HepG2 (cell line): ENCODE measurements at regions not wholly inside any gene's neighbourhood (a gene's known extent, or its start where the extent isn't known, plus 50 kb on each side); places are given as distances from the start of the nearest gene placed in this dataset.

ENCODE experiments used
- ATAC-seq: fragments of 200-7000 bp; cut with Tn5 transposase; 3 replicates; pipeline ENCODE4 v1.9.1; 2020; ENCODE audit warnings: mild to moderate bottlenecking, moderate library complexity
- BruUV-seq: library from RNA; stranded (reverse); fragments of 400-500 nt; replicated peaks from 2 replicates; lab custom pipeline; 2021; lab: Mats Ljungman, UMichigan
- CTCF ChIA-PET: fragments of 300-600 bp; formaldehyde crosslinking; extraction: SDS; loops from one replicate; lab custom pipeline; 2021; ENCODE audit warnings: low total read pairs, inconsistent platforms, low intra/inter-chr PET ratio; lab: Yijun Ruan, JAX
- POLR2A ChIA-PET: fragments of 350-600 bp; sonication (Branson Sonifier 250); formaldehyde crosslinking; loops from one replicate; lab custom pipeline; 2020; ENCODE audit warnings: antibody characterized with exemption, inconsistent platforms; lab: Yijun Ruan, JAX
- DNase-seq: peaks from one replicate; pipeline ENCODE4 v3.0.0-alpha.2; 2015; ENCODE audit warnings: low spot score
- FAIRE-seq: peaks from 3 replicates; lab custom pipeline; 2011; peaks lifted over from hg19 to GRCh38; lab: Jason Lieb, UNC
- H2AFZ ChIP-seq: one replicate; pipeline ENCODE4 v1.6.1; 2011; ENCODE audit warnings: low read length, inconsistent platforms
- H3K27ac ChIP-seq: fragments of 300-600 bp; 3 replicates; pipeline ENCODE4 v1.8.0; 2011; ENCODE audit warnings: mixed run types, mild to moderate bottlenecking, mixed read lengths, low read length, inconsistent platforms; ENCODE audit not compliant: insufficient read depth; ENCODE audit errors: extremely low read length
- H3K27me3 ChIP-seq, 2 experiments: fragments of 200-600 bp in 1 of 2; 2 replicates in 1 of 2; 3 replicates in 1 of 2; pipeline versions ENCODE4 v1.6.0 to v1.8.0; 2011; ENCODE audit warnings: low read length in 2 of 2, mild to moderate bottlenecking in 2 of 2, moderate library complexity in 2 of 2, inconsistent platforms in 1 of 2; ENCODE audit not compliant: insufficient read depth in 2 of 2, control insufficient read depth in 1 of 2
- H3K36me3 ChIP-seq, 2 experiments: fragments of 200-600 bp in 1 of 2; replicated peaks in 1 of 2; 2 replicates in 1 of 2; 3 replicates in 1 of 2; pipeline versions ENCODE4 v1.5.1 to v1.8.0; 2011; ENCODE audit warnings: low read length in 2 of 2, inconsistent platforms in 1 of 2; ENCODE audit not compliant: insufficient read depth in 2 of 2, control insufficient read depth in 1 of 2
- H3K4me1 ChIP-seq: 2 replicates; pipeline ENCODE4 v1.5.1; 2012; ENCODE audit warnings: low read length, inconsistent platforms; ENCODE audit not compliant: insufficient read depth
- H3K4me2 ChIP-seq: 2 replicates; pipeline ENCODE4 v1.6.0; 2011; ENCODE audit warnings: low read depth, low read length, inconsistent platforms
- H3K4me3 ChIP-seq, 3 experiments: fragments of 200-600 bp in 1 of 3; sonication (generic), shearing (Covaris generic) in 1 of 3; replicated peaks in 1 of 3; 2 replicates each; pipeline ENCODE4 v1.5.1; 2011 to 2016; ENCODE audit warnings: low read length in 3 of 3, inconsistent platforms in 2 of 3, low read depth in 2 of 3, mild to moderate bottlenecking in 2 of 3, control low read depth in 1 of 3, mixed read lengths in 1 of 3; ENCODE audit not compliant: insufficient read depth in 1 of 3
- H3K79me2 ChIP-seq: one replicate; pipeline ENCODE4 v1.6.1; 2011; ENCODE audit warnings: low read length, inconsistent platforms; ENCODE audit not compliant: insufficient read depth
- H3K9ac ChIP-seq: 2 replicates; pipeline ENCODE4 v1.6.0; 2011; ENCODE audit warnings: mild to moderate bottlenecking, low read depth, low read length, inconsistent platforms; ENCODE audit not compliant: insufficient read depth
- H3K9me3 ChIP-seq: 2 replicates; pipeline ENCODE4 v1.5.1; 2012; ENCODE audit warnings: mild to moderate bottlenecking, low read length
- H4K20me1 ChIP-seq: 2 replicates; pipeline ENCODE4 v1.6.0; 2011; ENCODE audit warnings: inconsistent platforms, mild to moderate bottlenecking, low read length, moderate library complexity; ENCODE audit not compliant: insufficient read depth
- EED ChIP-seq: sonication (generic); formaldehyde crosslinking; IDR thresholded peaks from 2 replicates; pipeline ENCODE4 v1.5.0; 2020; ENCODE audit warnings: mild to moderate bottlenecking, missing genetic modification reagents
- ETV5 ChIP-seq: IDR thresholded peaks from 2 replicates; pipeline ENCODE4 v1.6.1; 2018; ENCODE audit warnings: missing biosample characterization, missing genetic modification reagents, inconsistent platforms, borderline replicate concordance
- HNF4G ChIP-seq, 2 experiments: sonication (generic) in 1 of 2; formaldehyde crosslinking in 1 of 2; IDR thresholded peaks; 2 replicates each; pipeline versions ENCODE4 v1.4.0 to v1.6.1; 2011 to 2020; ENCODE audit warnings: borderline replicate concordance in 2 of 2, low read depth in 2 of 2, mild to moderate bottlenecking in 2 of 2, low read length in 1 of 2, missing genetic modification reagents in 1 of 2, moderate library complexity in 1 of 2
- KDM5B ChIP-seq: sonication (generic); formaldehyde crosslinking; IDR thresholded peaks from 2 replicates; pipeline ENCODE4 v1.4.0; 2020; ENCODE audit warnings: missing genetic modification reagents, mild to moderate bottlenecking, borderline replicate concordance
- KLF9 ChIP-seq: IDR thresholded peaks from 2 replicates; pipeline ENCODE4 v1.6.1; 2016; ENCODE audit warnings: low read depth
- MAFG ChIP-seq: sonication (generic); formaldehyde crosslinking; IDR thresholded peaks from 2 replicates; pipeline ENCODE4 v1.5.1; 2020; ENCODE audit warnings: mild to moderate bottlenecking, missing genetic modification reagents
- MED8 ChIP-seq: sonication (generic); formaldehyde crosslinking; IDR thresholded peaks from 2 replicates; pipeline ENCODE4 v1.8.1; 2023; ENCODE audit warnings: mild to moderate bottlenecking, missing genetic modification reagents; ENCODE audit not compliant: insufficient replicate concordance
- PHF21A ChIP-seq: sonication (generic); formaldehyde crosslinking; IDR thresholded peaks from 2 replicates; pipeline ENCODE4 v1.5.0; 2020; ENCODE audit warnings: mild to moderate bottlenecking, missing genetic modification reagents
- RELA ChIP-seq: sonication (generic); formaldehyde crosslinking; IDR thresholded peaks from 2 replicates; pipeline ENCODE4 v1.4.0; 2020; ENCODE audit warnings: missing genetic modification reagents
- SAP130 ChIP-seq: IDR thresholded peaks from 2 replicates; pipeline ENCODE4 v1.6.1; 2016; ENCODE audit warnings: low read depth
- SIX1 ChIP-seq: sonication (generic); formaldehyde crosslinking; IDR thresholded peaks from 2 replicates; pipeline ENCODE4 v1.4.0; 2020; ENCODE audit warnings: missing genetic modification reagents, borderline replicate concordance
- TAF15 ChIP-seq: fragments of 200-400 bp; formaldehyde crosslinking; IDR thresholded peaks from one replicate; pipeline ENCODE4 v1.6.1; 2018; ENCODE audit warnings: mild to moderate bottlenecking, low read depth, low read length; ENCODE audit not compliant: poor library complexity, severe bottlenecking
- ZFP62 ChIP-seq: sonication (generic); formaldehyde crosslinking; IDR thresholded peaks from 2 replicates; pipeline ENCODE4 v1.4.0; 2020; ENCODE audit warnings: missing genetic modification reagents
- ZFP90 ChIP-seq: sonication (generic); formaldehyde crosslinking; IDR thresholded peaks from 2 replicates; pipeline ENCODE4 v1.8.0; 2022; ENCODE audit warnings: missing genetic modification reagents, mild to moderate bottlenecking, inconsistent platforms, borderline replicate concordance
- ZKSCAN8 ChIP-seq: IDR thresholded peaks from 2 replicates; pipeline ENCODE4 v1.6.1; 2016; ENCODE audit warnings: borderline replicate concordance, missing genetic modification reagents, missing compliant biosample characterization
- ZNF350 ChIP-seq: sonication (generic); formaldehyde crosslinking; IDR thresholded peaks from 2 replicates; pipeline ENCODE4 v1.4.0; 2020; ENCODE audit warnings: mild to moderate bottlenecking, low read depth, missing genetic modification reagents, borderline replicate concordance
- ZNF468 ChIP-seq: sonication (generic); formaldehyde crosslinking; IDR thresholded peaks from 2 replicates; pipeline ENCODE4 v1.8.0; 2022; ENCODE audit warnings: mild to moderate bottlenecking, moderate library complexity, missing genetic modification reagents
- ZNF614 ChIP-seq: IDR thresholded peaks from 2 replicates; pipeline ENCODE4 v1.6.1; 2018; ENCODE audit warnings: missing biosample characterization, missing genetic modification reagents, inconsistent platforms, borderline replicate concordance
- ZNF83 ChIP-seq: sonication (generic); formaldehyde crosslinking; IDR thresholded peaks from 2 replicates; pipeline ENCODE4 v1.4.0; 2020; ENCODE audit warnings: missing genetic modification reagents, mild to moderate bottlenecking, borderline replicate concordance
- WGBS: methylation state at CpG from one replicate; pipeline ENCODE4 v1.1.6; 2017; ENCODE audit warnings: low lambda C conversion rate; 5-methylcytosine and 5-hydroxymethylcytosine counted together
- in situ Hi-C: cut with HindIII; loops from 2 replicates; pipeline ENCODE4 v1.10.0; 2017; ENCODE audit warnings: low pct_unique_long_range_greater_than_20kb; ENCODE audit not compliant: extremely low pct_ligation_motif_present
- intact Hi-C: fragments of 100-400 bp; cut with micrococcal nuclease; formaldehyde crosslinking; loops from one replicate; pipeline ENCODE4 v1.10.0; 2022; ENCODE audit not compliant: unreplicated experiment
- TF ChIP-seq, protein P1 (sequence below): sonication (generic); formaldehyde crosslinking; IDR thresholded peaks from 2 replicates; pipeline ENCODE4 v1.4.0; 2020; ENCODE audit warnings: low read depth, missing genetic modification reagents

- TF ChIP-seq, protein P1, sequence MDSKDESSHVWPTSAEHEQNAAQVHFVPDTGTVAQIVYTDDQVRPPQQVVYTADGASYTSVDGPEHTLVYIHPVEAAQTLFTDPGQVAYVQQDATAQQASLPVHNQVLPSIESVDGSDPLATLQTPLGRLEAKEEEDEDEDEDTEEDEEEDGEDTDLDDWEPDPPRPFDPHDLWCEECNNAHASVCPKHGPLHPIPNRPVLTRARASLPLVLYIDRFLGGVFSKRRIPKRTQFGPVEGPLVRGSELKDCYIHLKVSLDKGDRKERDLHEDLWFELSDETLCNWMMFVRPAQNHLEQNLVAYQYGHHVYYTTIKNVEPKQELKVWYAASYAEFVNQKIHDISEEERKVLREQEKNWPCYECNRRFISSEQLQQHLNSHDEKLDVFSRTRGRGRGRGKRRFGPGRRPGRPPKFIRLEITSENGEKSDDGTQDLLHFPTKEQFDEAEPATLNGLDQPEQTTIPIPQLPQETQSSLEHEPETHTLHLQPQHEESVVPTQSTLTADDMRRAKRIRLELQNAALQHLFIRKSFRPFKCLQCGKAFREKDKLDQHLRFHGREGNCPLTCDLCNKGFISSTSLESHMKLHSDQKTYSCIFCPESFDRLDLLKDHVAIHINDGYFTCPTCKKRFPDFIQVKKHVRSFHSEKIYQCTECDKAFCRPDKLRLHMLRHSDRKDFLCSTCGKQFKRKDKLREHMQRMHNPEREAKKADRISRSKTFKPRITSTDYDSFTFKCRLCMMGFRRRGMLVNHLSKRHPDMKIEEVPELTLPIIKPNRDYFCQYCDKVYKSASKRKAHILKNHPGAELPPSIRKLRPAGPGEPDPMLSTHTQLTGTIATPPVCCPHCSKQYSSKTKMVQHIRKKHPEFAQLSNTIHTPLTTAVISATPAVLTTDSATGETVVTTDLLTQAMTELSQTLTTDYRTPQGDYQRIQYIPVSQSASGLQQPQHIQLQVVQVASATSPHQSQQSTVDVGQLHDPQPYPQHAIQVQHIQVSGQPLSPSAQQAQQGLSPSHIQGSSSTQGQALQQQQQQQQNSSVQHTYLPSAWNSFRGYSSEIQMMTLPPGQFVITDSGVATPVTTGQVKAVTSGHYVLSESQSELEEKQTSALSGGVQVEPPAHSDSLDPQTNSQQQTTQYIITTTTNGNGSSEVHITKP: no peak
- TF ChIP-seq MAFG (CRISPR knock-in tag) (no peak), ETV5 (CRISPR knock-in tag) (no peak), SAP130 (CRISPR knock-in tag) (no peak)
- TF ChIP-seq, all 625 proteins: peak for 0
Measured at GRCh38 chrX:116618546-116618945, 155.8 kb upstream of the CT83 start (continued).

- CTCF ChIA-PET: no interaction called here
- no peak overlapping the region for H3K4me2 ChIP-seq
- no peaks in the 10 kb centered on the region for H3K36me3 ChIP-seq
- DNase-seq: no peak
- no peaks in the 10 kb centered on the region for H3K4me1 ChIP-seq
- TF ChIP-seq HNF4G (IDR thresholded peaks at IDR 0.05; ENCODE audit: borderline replicate concordance, low read depth, low read length): no peak
- no peak for TF ChIP-seq HNF4G (CRISPR knock-in tag; IDR thresholded peaks at IDR 0.05; ENCODE audit: borderline replicate concordance, low read depth)
- no peak for TF ChIP-seq EED (CRISPR knock-in tag)
- no peak for TF ChIP-seq ZNF614
- TF ChIP-seq ZNF350 (CRISPR knock-in tag): no peak
- TF ChIP-seq RELA (CRISPR knock-in tag): no peak
- TF ChIP-seq KLF9: no peak
- TF ChIP-seq KDM5B: no peak
- no peak for TF ChIP-seq MED8 (CRISPR knock-in tag)
- TF ChIP-seq ZKSCAN8 (CRISPR knock-in tag): no peak
- TF ChIP-seq ZFP62 (CRISPR knock-in tag): no peak
- TF ChIP-seq ZNF83 (CRISPR knock-in tag): no peak
- no peak for TF ChIP-seq PHF21A
- no peak for TF ChIP-seq SIX1 (CRISPR knock-in tag)
- TF ChIP-seq ZNF468: no peak
- TF ChIP-seq TAF15: no peak
- TF ChIP-seq ZFP90: no peak
- no peak overlapping the region for H3K27ac ChIP-seq
- H3K4me3 ChIP-seq: no peak overlapping the region
- no peaks in the 10 kb centered on the region for H3K79me2 ChIP-seq
- intact Hi-C loops (no loop called here), in situ Hi-C loops (no loop called here)
- no peak for ATAC-seq
- 0% methylated on average over 1 of the region's 1 CpG for WGBS
- H3K9ac ChIP-seq: no peak overlapping the region
- POLR2A ChIA-PET: no interaction called here
- no peak overlapping the region for H2AFZ ChIP-seq
- H4K20me1 ChIP-seq: no peaks in the 10 kb centered on the region
- no TSS peak for BruUV-seq
- no peak for FAIRE-seq
- no peaks in the 10 kb centered on the region for H3K27me3 ChIP-seq
- no peaks in the 10 kb centered on the region for H3K9me3 ChIP-seq
Measured at GRCh38 chrX:116607776-116608175, 145.0 kb upstream of the CT83 start.
